Skeletal muscle tissue (tissue), 3 donors: ENCODE measurements at regions not wholly inside any gene's neighbourhood (a gene's known extent, or its start where the extent isn't known, plus 50 kb on each side); places are given as distances from the start of the nearest gene placed in this dataset.

ENCODE experiments used
- H3K27ac ChIP-seq: one replicate; pipeline ENCODE4 v1.7.0; 2013; ENCODE audit warnings: mild to moderate bottlenecking, low read depth, low read length, inconsistent platforms
- H3K27me3 ChIP-seq, 3 donors: one replicate each; pipeline ENCODE4 v1.7.0; 2013; ENCODE audit warnings: low read length in 3 of 3; ENCODE audit not compliant: control insufficient read depth in 3 of 3, insufficient read depth in 3 of 3
- H3K36me3 ChIP-seq, 3 donors: one replicate each; pipeline ENCODE4 v1.7.0; 2013; ENCODE audit warnings: low read length in 3 of 3; ENCODE audit not compliant: control insufficient read depth in 3 of 3, insufficient read depth in 3 of 3
- H3K4me1 ChIP-seq, 3 donors: one replicate each; pipeline ENCODE4 v1.7.0; 2013; ENCODE audit warnings: low read length in 3 of 3, mild to moderate bottlenecking in 3 of 3; ENCODE audit not compliant: control insufficient read depth in 3 of 3, insufficient read depth in 3 of 3
- H3K4me3 ChIP-seq, 3 donors: one replicate each; pipeline ENCODE4 v1.7.0; 2013; ENCODE audit warnings: low read length in 3 of 3
- H3K9ac ChIP-seq, 3 donors: one replicate each; pipeline ENCODE4 v1.7.0; 2013; ENCODE audit warnings: low read length in 3 of 3, mild to moderate bottlenecking in 3 of 3, moderate library complexity in 2 of 3, low read depth in 1 of 3
- H3K9me3 ChIP-seq, 3 donors: one replicate each; pipeline ENCODE4 v1.7.0; 2013; ENCODE audit warnings: low read length in 3 of 3; ENCODE audit not compliant: control insufficient read depth in 3 of 3
- donor health status: Osteomylitis.

DNA sequence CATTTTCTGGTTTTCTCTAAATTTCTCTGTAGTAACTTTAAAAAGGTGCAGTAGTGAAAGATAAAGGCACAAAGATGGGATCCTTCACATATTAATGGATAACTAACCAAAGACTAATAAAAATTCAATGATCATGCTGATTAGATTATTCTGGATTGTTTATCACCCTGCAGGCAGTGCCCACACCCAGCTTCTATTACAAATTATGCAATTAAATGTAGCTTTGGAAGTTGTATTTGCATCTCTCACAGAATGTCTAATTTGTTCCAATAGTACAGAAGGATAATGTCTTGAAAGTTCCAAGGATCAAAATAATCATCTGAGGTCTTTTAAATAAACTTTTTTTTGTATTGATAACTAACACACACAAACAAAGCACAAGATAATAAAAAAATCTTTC is 837.6 kb downstream of the HACE1 start:
- Histone ChIP-seq H3K9me3 (no peaks in the 10 kb centered on the region), H3K4me1 (no peaks in the 10 kb centered on the region), H3K27me3 (no peaks in the 10 kb centered on the region), H3K36me3 (no peaks in the 10 kb centered on the region), H3K4me3 (no peak overlapping the region), H3K9ac (no peak overlapping the region), H3K27ac (no peak overlapping the region)

DNA sequence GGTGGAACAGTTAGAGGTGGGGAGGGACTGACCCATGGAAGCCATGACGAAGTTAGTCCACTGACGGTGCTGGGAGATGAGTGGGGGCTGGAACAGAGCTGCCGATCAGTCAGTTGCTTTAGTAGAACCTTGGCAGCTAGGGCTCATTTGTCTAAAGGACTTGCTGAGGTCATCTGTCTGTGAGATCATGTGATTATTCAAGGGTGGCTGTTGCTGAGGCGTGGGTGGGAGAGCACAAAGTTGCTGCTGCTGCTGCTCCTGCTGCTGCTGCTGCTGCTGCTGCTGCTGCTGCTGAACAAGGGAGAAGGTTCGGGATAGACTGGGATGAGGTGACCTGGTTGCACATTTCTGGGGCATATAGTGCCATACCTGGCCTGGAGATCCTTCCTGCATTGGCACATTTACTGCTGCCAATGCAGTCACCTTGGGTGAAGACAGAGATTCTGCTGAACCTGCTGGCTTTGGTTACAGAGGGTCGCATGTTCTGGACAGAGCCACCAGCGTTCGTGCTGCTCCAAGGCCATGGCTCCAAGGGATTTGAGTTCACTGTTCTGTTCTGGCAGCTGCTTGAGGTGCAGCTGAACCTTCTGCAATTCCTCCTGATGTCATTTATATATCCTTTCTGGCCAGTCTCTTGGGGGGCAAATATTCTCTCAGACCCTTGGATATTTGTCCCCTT is 840.5 kb downstream of the HACE1 start:
- Histone ChIP-seq H3K9me3 (no peaks in the 10 kb centered on the region), H3K4me3 (no peak overlapping the region), H3K27me3 (no peaks in the 10 kb centered on the region), H3K36me3 (no peaks in the 10 kb centered on the region), H3K9ac (no peak overlapping the region), H3K4me1 (no peaks in the 10 kb centered on the region), H3K27ac (no peak overlapping the region)

DNA sequence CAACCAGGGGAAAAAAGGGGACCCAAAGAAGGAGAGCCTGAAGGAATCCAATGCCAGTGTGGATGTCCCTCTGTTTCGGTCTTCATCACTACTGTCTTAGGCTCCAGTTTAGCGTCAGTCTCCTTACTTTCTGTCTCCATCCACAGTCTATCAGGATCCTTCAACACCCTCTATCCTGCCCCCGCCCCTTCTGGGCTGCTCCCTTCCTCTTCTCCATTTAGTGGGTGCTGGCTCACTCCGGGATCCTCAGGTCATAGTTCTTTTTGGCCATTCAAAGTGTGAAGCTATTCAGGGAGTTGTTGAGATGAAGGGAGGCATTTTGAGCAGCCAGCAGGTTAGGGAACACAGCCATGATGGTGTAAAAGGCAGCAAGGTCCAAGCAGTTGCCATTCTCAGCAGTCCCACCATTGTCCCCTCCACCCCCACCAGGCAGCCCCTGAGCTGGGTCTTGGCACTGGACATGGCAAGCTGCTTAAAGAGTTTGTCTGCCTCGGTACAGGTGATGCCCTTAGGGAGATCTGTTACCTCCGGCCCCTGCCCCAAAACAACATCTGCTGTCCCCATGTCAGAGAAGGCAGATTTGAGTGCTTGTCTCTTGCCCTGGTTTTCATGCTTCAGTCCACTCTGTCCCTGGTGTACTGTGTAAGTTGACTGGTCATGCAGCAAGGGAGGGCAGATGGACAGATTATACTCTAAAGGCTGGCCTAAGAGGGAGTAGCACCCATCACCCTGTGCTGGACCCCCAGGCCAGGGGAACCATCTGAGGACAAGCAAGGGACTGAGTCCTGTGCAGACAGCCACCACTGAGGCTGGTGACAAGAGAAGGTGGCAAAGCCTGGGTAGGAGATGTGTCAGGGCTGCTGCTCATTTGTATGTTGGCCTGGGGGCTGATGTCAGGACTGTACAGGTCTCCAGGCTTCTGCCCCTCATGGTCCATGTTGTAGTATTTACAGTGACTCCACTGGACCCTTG is 842.0 kb downstream of the HACE1 start:
- Histone ChIP-seq H3K27me3 (no peaks in the 10 kb centered on the region), H3K9ac (no peak overlapping the region), H3K27ac (no peak overlapping the region), H3K36me3 (no peaks in the 10 kb centered on the region), H3K4me1 (no peaks in the 10 kb centered on the region), H3K9me3 (no peaks in the 10 kb centered on the region), H3K4me3 (no peak overlapping the region)

DNA sequence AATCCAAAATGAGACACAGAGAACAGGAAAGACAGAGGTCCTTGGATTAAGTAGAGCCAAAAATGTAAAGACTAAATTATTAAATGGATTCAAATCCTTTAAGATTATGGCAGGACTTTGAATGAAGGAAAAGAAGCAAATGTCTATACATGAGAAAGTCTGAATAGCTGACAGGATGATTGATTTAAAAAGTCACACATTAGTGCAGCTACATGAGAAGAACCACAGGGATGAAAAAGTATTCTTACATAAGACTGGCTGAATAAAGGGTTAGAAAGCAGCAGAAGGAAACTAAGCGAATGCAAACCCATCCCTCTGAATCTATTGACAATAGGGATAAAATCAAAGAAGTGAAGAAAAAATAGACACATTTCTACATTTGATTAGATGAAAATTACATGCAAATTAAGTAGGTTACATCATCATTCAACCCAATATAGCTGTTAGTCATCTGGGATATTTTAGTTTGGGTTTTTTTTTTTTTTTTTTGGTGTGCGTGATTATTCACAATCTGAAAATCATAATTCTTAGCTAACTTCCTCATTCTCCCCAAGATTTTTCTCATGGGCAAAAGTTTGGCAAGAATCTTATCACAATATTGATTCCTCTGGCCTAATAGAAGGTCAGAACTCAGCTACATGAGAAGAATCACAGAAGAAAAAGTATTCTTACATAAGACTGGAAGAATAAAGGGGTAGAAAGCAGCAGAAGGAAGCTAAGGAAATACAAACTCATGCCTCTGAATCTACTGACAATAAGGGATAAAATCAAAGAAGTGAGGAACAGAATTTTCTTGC is 845.4 kb downstream of the HACE1 start:
- Histone ChIP-seq H3K9me3 (no peaks in the 10 kb centered on the region), H3K4me1 (no peaks in the 10 kb centered on the region), H3K27me3 (no peaks in the 10 kb centered on the region), H3K27ac (no peak overlapping the region), H3K36me3 (no peaks in the 10 kb centered on the region), H3K4me3 (no peak overlapping the region), H3K9ac (no peak overlapping the region)

DNA sequence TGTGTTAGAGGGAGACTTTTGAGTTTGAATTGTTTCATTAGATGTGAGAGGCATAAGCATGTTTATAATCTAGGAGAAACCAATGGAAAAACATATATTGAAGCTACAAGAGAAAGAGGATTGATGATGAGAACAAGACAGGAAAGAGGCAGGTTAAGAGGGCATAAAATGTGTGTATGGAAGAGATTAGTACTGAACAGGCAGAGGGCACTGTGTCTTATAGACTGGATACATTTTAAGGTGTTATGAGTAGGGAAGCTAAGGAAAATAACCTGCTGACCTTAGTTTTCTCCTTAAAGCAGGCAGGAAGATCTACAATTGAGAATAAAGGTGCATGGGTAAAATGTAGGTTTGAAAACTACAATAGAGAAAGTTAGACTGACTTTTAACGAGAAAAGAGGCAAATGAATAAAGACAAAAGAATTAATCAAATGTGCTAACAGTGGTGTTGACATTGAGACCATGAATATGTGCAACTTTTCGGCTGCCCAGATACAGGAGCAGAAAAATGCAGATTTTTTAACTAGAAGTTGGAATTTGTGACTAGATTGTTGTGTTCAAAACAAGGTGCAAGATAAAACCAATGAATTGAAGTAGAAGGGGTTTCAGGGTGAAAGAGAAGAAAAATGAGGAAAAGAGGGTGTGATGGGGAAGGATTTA is 846.3 kb downstream of the HACE1 start:
- no peak overlapping the region for H3K4me3 ChIP-seq
- no peaks in the 10 kb centered on the region for H3K36me3 ChIP-seq
- H3K9ac ChIP-seq: no peak overlapping the region
- no peaks in the 10 kb centered on the region for H3K27me3 ChIP-seq
- H3K27ac ChIP-seq: no peak overlapping the region
- H3K9me3 ChIP-seq: no peaks in the 10 kb centered on the region
- no peaks in the 10 kb centered on the region for H3K4me1 ChIP-seq

DNA sequence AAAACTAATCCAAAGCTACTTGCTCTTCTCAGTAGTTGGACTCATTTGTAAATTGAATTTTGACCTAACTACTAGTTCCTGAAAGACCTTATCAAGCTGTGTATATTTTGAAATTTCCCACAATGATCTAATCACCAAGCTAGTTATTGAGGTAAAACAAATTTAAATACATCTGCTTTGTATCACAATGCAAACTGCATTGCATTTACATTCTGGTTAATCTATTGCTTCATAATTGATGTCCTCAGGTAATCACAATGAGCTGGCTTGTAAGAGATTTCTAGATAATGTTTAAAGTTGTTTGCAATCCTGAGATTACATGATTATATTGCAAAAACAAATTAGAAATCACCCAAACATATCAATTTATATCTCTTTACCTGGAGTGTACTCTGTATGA is 848.8 kb downstream of the HACE1 start:
- H3K27ac ChIP-seq: no peak overlapping the region
- no peaks in the 10 kb centered on the region for H3K4me1 ChIP-seq
- H3K4me3 ChIP-seq: no peak overlapping the region
- no peaks in the 10 kb centered on the region for H3K27me3 ChIP-seq
- H3K9me3 ChIP-seq: no peaks in the 10 kb centered on the region
- H3K9ac ChIP-seq: no peak overlapping the region
- H3K36me3 ChIP-seq: no peaks in the 10 kb centered on the region

DNA sequence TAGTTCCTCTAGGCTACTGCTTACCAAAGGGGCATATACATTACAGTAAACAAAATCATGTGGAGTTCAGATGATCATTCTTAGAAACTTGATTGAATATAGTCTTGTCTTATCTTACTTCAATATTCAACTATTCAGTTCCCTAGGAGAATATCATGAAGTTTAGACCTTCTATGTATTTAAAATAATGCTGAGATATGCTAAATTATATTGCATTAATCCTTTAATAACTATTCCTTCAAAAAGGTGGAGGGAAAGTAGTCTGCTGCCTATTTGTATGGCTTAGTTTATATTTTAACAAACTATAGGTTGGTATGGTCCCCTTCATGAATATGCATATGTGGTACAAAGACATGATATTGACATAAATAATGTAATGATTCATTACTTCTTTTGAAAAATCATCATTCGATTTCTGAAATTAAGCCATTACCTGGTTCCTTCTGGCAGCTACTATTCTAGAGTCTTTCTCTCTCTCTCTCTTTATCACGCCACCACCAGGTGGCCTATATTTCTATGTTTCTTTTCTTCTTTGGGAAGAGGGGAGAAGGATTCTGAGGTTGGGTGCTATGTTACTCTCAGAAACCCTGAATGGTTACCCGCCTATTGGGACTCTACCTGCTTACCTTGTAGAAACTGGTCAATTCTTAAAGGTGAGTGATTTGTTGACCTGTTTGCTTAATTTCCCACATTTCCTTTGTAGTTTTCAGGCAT is 855.8 kb downstream of the HACE1 start:
- no peak overlapping the region for H3K4me3 ChIP-seq
- no peak overlapping the region for H3K27ac ChIP-seq
- H3K27me3 ChIP-seq: no peaks in the 10 kb centered on the region
- no peaks in the 10 kb centered on the region for H3K36me3 ChIP-seq
- H3K9ac ChIP-seq: no peak overlapping the region
- H3K9me3 ChIP-seq: no peaks in the 10 kb centered on the region
- H3K4me1 ChIP-seq: no peaks in the 10 kb centered on the region

DNA sequence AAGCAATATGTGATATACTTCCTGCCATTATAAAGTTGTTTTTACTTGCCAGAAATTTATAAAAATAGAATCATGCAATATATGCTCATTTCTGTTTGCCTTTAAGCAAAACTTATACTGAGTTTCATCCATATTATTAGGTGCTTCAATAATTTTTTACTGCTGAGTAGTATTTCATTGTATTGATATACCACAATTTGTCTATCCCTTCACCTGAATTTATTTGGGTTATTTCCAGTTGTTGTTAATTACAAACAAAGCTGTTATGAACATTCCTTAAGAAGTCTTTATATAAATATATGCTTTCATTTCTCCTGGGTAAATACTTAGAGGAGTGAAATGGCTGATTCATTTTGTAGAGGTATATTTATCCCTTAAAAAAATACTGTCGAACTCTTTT is 864.1 kb downstream of the HACE1 start:
- Histone ChIP-seq H3K27me3 (no peaks in the 10 kb centered on the region), H3K9ac (no peak overlapping the region), H3K4me1 (no peaks in the 10 kb centered on the region), H3K4me3 (no peak overlapping the region), H3K36me3 (no peaks in the 10 kb centered on the region), H3K9me3 (no peaks in the 10 kb centered on the region), H3K27ac (no peak overlapping the region)

DNA sequence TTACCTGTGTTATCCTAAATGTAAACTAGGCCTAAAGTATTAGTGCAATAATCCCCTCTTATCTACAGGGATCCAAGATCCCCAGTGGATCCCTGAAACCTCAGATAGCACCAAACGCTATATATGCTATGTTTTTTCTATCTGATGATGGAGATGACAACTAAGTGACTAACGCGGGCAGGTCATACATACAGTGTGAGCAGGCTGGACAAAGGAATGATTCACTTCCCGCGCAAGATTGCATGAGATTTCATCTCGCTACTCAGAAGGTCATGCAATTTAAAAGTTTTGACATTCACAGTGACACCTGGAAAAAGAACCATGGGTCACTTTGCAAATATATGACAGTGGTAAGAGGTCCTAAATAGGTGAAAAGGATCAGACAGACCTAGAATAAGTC is 875.9 kb downstream of the HACE1 start:
- H3K9ac ChIP-seq: no peak overlapping the region
- H3K4me1 ChIP-seq: no peaks in the 10 kb centered on the region
- no peak overlapping the region for H3K27ac ChIP-seq
- no peaks in the 10 kb centered on the region for H3K27me3 ChIP-seq
- H3K4me3 ChIP-seq: no peak overlapping the region
- no peaks in the 10 kb centered on the region for H3K36me3 ChIP-seq
- H3K9me3 ChIP-seq: no peaks in the 10 kb centered on the region
